ENCODE measurements at regions not wholly inside any gene's neighbourhood (a gene's known extent, or its start where the extent isn't known, plus 50 kb on each side); places are given as distances from the start of the nearest gene placed in this dataset.

GRCh38 chr14:49189375-49189774, 396.8 kb downstream of the RPS29 start:
- no peak overlapping the region for H4K5ac ChIP-seq (ENCODE audit: insufficient read length, low read depth, low read length)
- H2BK20ac ChIP-seq (ENCODE audit: low read depth, low read length, poor library complexity, severe bottlenecking), result no peak overlapping the region
- no peak overlapping the region for H3K27ac ChIP-seq (ENCODE audit: insufficient read length, low read depth, low read length)
- Mint-ChIP-seq H3K36me3 (ENCODE audit: insufficient read depth in 1 of 3, low read depth in 3 of 3) (no peaks in the 10 kb centered on the region; a peak in 1 of 7 replicates), H3K27me3 (ENCODE audit: low read depth) (no peaks in the 10 kb centered on the region), H3K27ac (no peak overlapping the region), H3K4me3 (no peak overlapping the region), H3K4me1 (peaks cover 10 to 11% of the 10 kb centered on the region in 2 experiments), H3K9me3 (0 out of 5 replicates have a peak, but pooled peaks cover 0 to 2% of the 10 kb centered on the region in 2 experiments)
- H3K79me1 ChIP-seq (ENCODE audit: insufficient read depth, low read depth, low read length, poor library complexity, severe bottlenecking), result no peaks in the 10 kb centered on the region
- H4K91ac ChIP-seq (ENCODE audit: insufficient read length, low read depth, low read length), result no peak overlapping the region
- TF ChIP-seq CTCF (conservative IDR thresholded peaks at IDR 0.05), result no peak
- no peak overlapping the region for H2AFZ ChIP-seq (ENCODE audit: low read length)
- H3K9ac ChIP-seq (ENCODE audit: extremely low read depth, insufficient read length, low read length), result no peak overlapping the region
- no peak overlapping the region for H3T11ph ChIP-seq (ENCODE audit: low read length)
- H2BK5ac ChIP-seq (ENCODE audit: insufficient read length, low read length), result no peak overlapping the region
- no peak overlapping the region for H2BK120ac ChIP-seq (ENCODE audit: low read depth, low read length, poor library complexity, severe bottlenecking)
- H3K27me3 ChIP-seq (ENCODE audit: insufficient read depth, low read length), result no peaks in the 10 kb centered on the region
- no peaks in the 10 kb centered on the region for H3K9me3 ChIP-seq (ENCODE audit: control insufficient read depth, low read depth, low read length)
- H2AK5ac ChIP-seq (ENCODE audit: insufficient read length, low read length), result no peak overlapping the region
- H3K56ac ChIP-seq (ENCODE audit: insufficient read length, low read depth, low read length), result no peak overlapping the region
- WGBS (ENCODE audit: extremely low coverage, insufficient read length, low lambda C conversion rate), result no CpG with 5 or more reads among the region's 1 CpG
- no peak overlapping the region for H2BK15ac ChIP-seq (ENCODE audit: low read depth, low read length)
- H3K18ac ChIP-seq (ENCODE audit: insufficient read length, low read depth, low read length), result no peak overlapping the region
- H3K14ac ChIP-seq (ENCODE audit: insufficient read depth, low read length), result no peak overlapping the region
- no peak overlapping the region for H4K8ac ChIP-seq (replicated peaks; ENCODE audit: insufficient read length, low read depth, low read length)
- no peak overlapping the region for H3K4ac ChIP-seq (ENCODE audit: low read depth, low read length)
- no peak overlapping the region for H3K23ac ChIP-seq (ENCODE audit: insufficient read length, low read depth, low read length)
- no peaks in the 10 kb centered on the region for H3K79me2 ChIP-seq (ENCODE audit: insufficient read depth, low read length)
- DNase-seq, result no peak
- H3K4me2 ChIP-seq (ENCODE audit: insufficient read depth, insufficient read length, low read length), result no peak overlapping the region
- H2BK12ac ChIP-seq (ENCODE audit: insufficient read length, low read depth, low read length), result no peak overlapping the region
- H3K23me2 ChIP-seq (ENCODE audit: insufficient read length, low read depth, low read length, poor library complexity, severe bottlenecking), result no peaks in the 10 kb centered on the region
- no peaks in the 10 kb centered on the region for H3K4me1 ChIP-seq (ENCODE audit: insufficient read depth, low read length)
- H4K20me1 ChIP-seq (ENCODE audit: control insufficient read depth, insufficient read depth, insufficient read length), result no peaks in the 10 kb centered on the region

All from H9 (cell line).